Activated B cell treated with CpG ODN at 0.5 μM for 24 hours (primary cell): ENCODE measurements at regions not wholly inside any gene's neighbourhood (a gene's known extent, or its start where the extent isn't known, plus 50 kb on each side); places are given as distances from the start of the nearest gene placed in this dataset.

ENCODE experiments used
- ATAC-seq: fragments of 200-7000 bp; cut with Tn5 transposase; one replicate; pipeline ENCODE4 v1.10.0; 2021; ENCODE audit warnings: low read depth, mild to moderate bottlenecking, moderate library complexity
- CTCF ChIA-PET: fragments of 350-600 bp; sonication (Branson Sonifier 250); formaldehyde crosslinking; loops from one replicate; lab custom pipeline; 2021; ENCODE audit warnings: antibody characterized with exemption; lab: Charles Lee
- POLR2A ChIA-PET: fragments of 350-600 bp; sonication (Branson Sonifier 250); formaldehyde crosslinking; loops from one replicate; lab custom pipeline; 2021; ENCODE audit warnings: antibody characterized with exemption; lab: Charles Lee
- DNase-seq: peaks from one replicate; pipeline ENCODE4 v3.0.0; 2022
- H3K27ac Mint-ChIP-seq: one replicate; pipeline ENCODE4 v1.8.0; 2020; ENCODE audit warnings: mixed read lengths
- H3K27me3 Mint-ChIP-seq: one replicate; pipeline ENCODE4 v1.8.0; 2021; ENCODE audit warnings: mixed read lengths
- H3K36me3 Mint-ChIP-seq: one replicate; pipeline ENCODE4 v1.8.0; 2021; ENCODE audit warnings: low read depth, mixed read lengths
- H3K4me1 Mint-ChIP-seq: one replicate; pipeline ENCODE4 v1.8.0; 2021; ENCODE audit warnings: mixed read lengths
- H3K4me3 Mint-ChIP-seq: one replicate; pipeline ENCODE4 v1.8.0; 2020; ENCODE audit warnings: mild to moderate bottlenecking, mixed read lengths
- H3K9me3 Mint-ChIP-seq: one replicate; pipeline ENCODE4 v1.8.0; 2020; ENCODE audit warnings: mixed read lengths
- CTCF ChIP-seq: fragments of 200-600 bp; IDR thresholded peaks from one replicate; pipeline ENCODE4 v1.8.0; 2022; ENCODE audit warnings: antibody characterized with exemption, mild to moderate bottlenecking
- intact Hi-C: fragments of 100-400 bp; cut with micrococcal nuclease; formaldehyde crosslinking; loops from one replicate; pipeline ENCODE4 v1.15.1; 2024

GRCh38 chr5:72649449-72649848 is 142.2 kb upstream of the ZNF366 start:
- Mint-ChIP-seq H3K27me3 (no peaks in the 10 kb centered on the region), H3K27ac (no peak overlapping the region), H3K9me3 (no peaks in the 10 kb centered on the region), H3K4me3 (no peak overlapping the region), H3K4me1 (no peaks in the 10 kb centered on the region), H3K36me3 (no peaks in the 10 kb centered on the region)
- CTCF ChIA-PET: no interaction called here
- TF ChIP-seq CTCF: no peak
- intact Hi-C loops: no loop called here
- DNase-seq (no peak), ATAC-seq (no peak)
- POLR2A ChIA-PET: no interaction called here

- CTCF ChIA-PET: no interaction called here
- POLR2A ChIA-PET: no interaction called here
These were observed 141.3 kb upstream of the ZNF366 start for GRCh38 chr5:72648480-72648879.

GRCh38 chr5:72647806-72648205 is 140.6 kb upstream of the ZNF366 start:
- ChIA-PET POLR2A (no interaction called here), CTCF (no interaction called here)
- intact Hi-C loops: no loop called here
- no peaks in the 10 kb centered on the region for H3K4me1 Mint-ChIP-seq
- no peak for TF ChIP-seq CTCF
- H3K27ac Mint-ChIP-seq: no peak overlapping the region
- H3K9me3 Mint-ChIP-seq: no peaks in the 10 kb centered on the region
- H3K27me3 Mint-ChIP-seq: peaks cover 6% of the 10 kb centered on the region
- no peak for ATAC-seq
- DNase-seq: no peak
- no peak overlapping the region for H3K4me3 Mint-ChIP-seq
- H3K36me3 Mint-ChIP-seq: no peaks in the 10 kb centered on the region

More at GRCh38 chr5:72648480-72648879, 141.3 kb upstream of the ZNF366 start:
- H3K4me3 Mint-ChIP-seq: no peak overlapping the region
- intact Hi-C loops: no loop called here
- H3K9me3 Mint-ChIP-seq: no peaks in the 10 kb centered on the region
- no peaks in the 10 kb centered on the region for H3K4me1 Mint-ChIP-seq
- no peaks in the 10 kb centered on the region for H3K36me3 Mint-ChIP-seq
- no peak for DNase-seq
- no peak overlapping the region for H3K27ac Mint-ChIP-seq
- TF ChIP-seq CTCF: no peak
- ATAC-seq: no peak
- peaks cover 3% of the 10 kb centered on the region for H3K27me3 Mint-ChIP-seq

GRCh38 chr5:72646246-72646866 is 139.1 kb upstream of the ZNF366 start:
- ATAC-seq: no peak
- peaks cover 6% of the 10 kb centered on the region for H3K27me3 Mint-ChIP-seq
- no peak overlapping the region for H3K27ac Mint-ChIP-seq

More at GRCh38 chr5:72646246-72646866, 139.1 kb upstream of the ZNF366 start:
- Mint-ChIP-seq H3K4me1 (no peaks in the 10 kb centered on the region), H3K36me3 (no peaks in the 10 kb centered on the region), H3K4me3 (no peak overlapping the region), H3K9me3 (no peaks in the 10 kb centered on the region)
- TF ChIP-seq CTCF: no peak
- intact Hi-C loops: no loop called here
- POLR2A ChIA-PET: no interaction called here
- CTCF ChIA-PET: no interaction called here
- DNase-seq: no peak
